Lower leg skin (tissue), 3 donors: ENCODE measurements at regions not wholly inside any gene's neighbourhood (a gene's known extent, or its start where the extent isn't known, plus 50 kb on each side); places are given as distances from the start of the nearest gene placed in this dataset.

ENCODE experiments used
- POLR2A ChIP-seq, 2 donors: fragments of 450-650 bp; IDR thresholded peaks; one replicate each; pipeline ENCODE4 v1.6.1; 2016 to 2017; ENCODE audit warnings: antibody characterized with exemption in 2 of 2, mild to moderate bottlenecking in 1 of 2, moderate library complexity in 1 of 2
- TF ChIP-seq, protein P1 (sequence below), 3 donors: fragments of 450-650 bp; IDR thresholded peaks; one replicate each; pipeline ENCODE4 v1.5.1; 2016; ENCODE audit warnings: antibody characterized with exemption in 3 of 3, mild to moderate bottlenecking in 3 of 3, moderate library complexity in 2 of 3

DNA sequence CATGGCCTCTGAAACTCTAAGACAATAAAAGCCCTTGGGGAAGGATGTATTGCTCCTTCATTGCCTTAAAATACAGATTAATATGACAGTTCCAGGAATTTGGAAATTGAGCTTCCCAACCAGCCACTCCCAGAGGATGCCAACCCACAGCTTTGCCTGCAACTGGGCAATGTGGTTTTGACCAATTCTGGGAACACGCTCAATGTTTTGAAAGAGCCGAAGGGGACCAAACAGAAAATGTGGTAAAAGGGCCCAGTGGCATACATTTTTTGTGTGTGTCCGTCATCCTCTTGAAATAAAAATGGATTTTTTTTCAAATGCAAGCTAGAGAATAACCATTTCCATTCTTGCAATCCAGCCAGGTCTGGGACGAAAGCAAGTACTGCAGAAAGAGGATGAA, 88.3 kb upstream of the PLEKHG7 start:
- no peak for TF ChIP-seq POLR2A (IDR thresholded peaks at IDR 0.05)
- TF ChIP-seq, protein P1, sequence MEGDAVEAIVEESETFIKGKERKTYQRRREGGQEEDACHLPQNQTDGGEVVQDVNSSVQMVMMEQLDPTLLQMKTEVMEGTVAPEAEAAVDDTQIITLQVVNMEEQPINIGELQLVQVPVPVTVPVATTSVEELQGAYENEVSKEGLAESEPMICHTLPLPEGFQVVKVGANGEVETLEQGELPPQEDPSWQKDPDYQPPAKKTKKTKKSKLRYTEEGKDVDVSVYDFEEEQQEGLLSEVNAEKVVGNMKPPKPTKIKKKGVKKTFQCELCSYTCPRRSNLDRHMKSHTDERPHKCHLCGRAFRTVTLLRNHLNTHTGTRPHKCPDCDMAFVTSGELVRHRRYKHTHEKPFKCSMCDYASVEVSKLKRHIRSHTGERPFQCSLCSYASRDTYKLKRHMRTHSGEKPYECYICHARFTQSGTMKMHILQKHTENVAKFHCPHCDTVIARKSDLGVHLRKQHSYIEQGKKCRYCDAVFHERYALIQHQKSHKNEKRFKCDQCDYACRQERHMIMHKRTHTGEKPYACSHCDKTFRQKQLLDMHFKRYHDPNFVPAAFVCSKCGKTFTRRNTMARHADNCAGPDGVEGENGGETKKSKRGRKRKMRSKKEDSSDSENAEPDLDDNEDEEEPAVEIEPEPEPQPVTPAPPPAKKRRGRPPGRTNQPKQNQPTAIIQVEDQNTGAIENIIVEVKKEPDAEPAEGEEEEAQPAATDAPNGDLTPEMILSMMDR (IDR thresholded peaks at IDR 0.05): no peak
